HEK293 (cell line): ENCODE measurements at regions not wholly inside any gene's neighbourhood (a gene's known extent, or its start where the extent isn't known, plus 50 kb on each side); places are given as distances from the start of the nearest gene placed in this dataset.

Experiments
- CTCF ChIA-PET: fragments of 350-600 bp; formaldehyde crosslinking; extraction: SDS; loops from one replicate; lab custom pipeline; 2021; ENCODE audit warnings: antibody characterized with exemption; lab: Yijun Ruan, JAX
- POLR2A ChIA-PET: fragments of 300-600 bp; formaldehyde crosslinking; extraction: SDS; loops from one replicate; lab custom pipeline; 2020; ENCODE audit warnings: antibody characterized with exemption, inconsistent platforms; lab: Yijun Ruan, JAX
- H3K27ac ChIP-seq: fragments of 200-500 bp; sonication (Bioruptor generic); 2 replicates; pipeline ENCODE4 v1.5.1; 2014; ENCODE audit warnings: low read depth, low read length, control low read depth, inconsistent platforms; ENCODE audit errors: extremely low read depth
- H3K36me3 ChIP-seq, 2 experiments: fragments of 200-500 bp in 1 of 2; sonication (Bioruptor generic) in 1 of 2; 1 replicate in 1 of 2; 2 replicates in 1 of 2; pipeline ENCODE4 v1.5.1; 2014 to 2017; ENCODE audit warnings: inconsistent platforms in 2 of 2, low read length in 2 of 2; ENCODE audit not compliant: control insufficient read depth in 2 of 2, insufficient read depth in 1 of 2
- H3K4me1 ChIP-seq: fragments of 200-500 bp; sonication (Bioruptor generic); 2 replicates; pipeline ENCODE4 v1.5.1; 2014; ENCODE audit warnings: mild to moderate bottlenecking, low read length, inconsistent platforms; ENCODE audit not compliant: control insufficient read depth, insufficient read depth
- H3K4me3 ChIP-seq: 2 replicates; pipeline ENCODE4 v1.5.1; 2011; ENCODE audit warnings: low read depth, mild to moderate bottlenecking, control low read depth, low read length, moderate library complexity
- H3K9me3 ChIP-seq: fragments of 200-500 bp; sonication (Bioruptor generic); 2 replicates; pipeline ENCODE4 v1.5.1; 2014; ENCODE audit warnings: low read depth, low read length, inconsistent platforms; ENCODE audit not compliant: control insufficient read depth, insufficient read depth
- HOXD13 ChIP-seq: sonication (generic); formaldehyde crosslinking; IDR thresholded peaks from 2 replicates; pipeline ENCODE4 v1.8.0; 2022; ENCODE audit warnings: missing genetic modification reagents, borderline replicate concordance
- SP2 ChIP-seq: fragments of 450-650 bp; formaldehyde crosslinking; IDR thresholded peaks from 2 replicates; pipeline ENCODE4 v1.5.1; 2016; ENCODE audit warnings: missing biosample characterization, missing genetic modification characterization
- SP3 ChIP-seq: fragments of 450-650 bp; formaldehyde crosslinking; IDR thresholded peaks from 2 replicates; pipeline ENCODE4 v1.5.1; 2016; ENCODE audit warnings: missing biosample characterization, missing genetic modification characterization
- YY2 ChIP-seq: fragments of 450-650 bp; formaldehyde crosslinking; IDR thresholded peaks from 2 replicates; pipeline ENCODE4 v1.5.1; 2016; ENCODE audit warnings: missing biosample characterization, missing genetic modification characterization
- ZBTB8A ChIP-seq: fragments of 450-650 bp; formaldehyde crosslinking; IDR thresholded peaks from 2 replicates; pipeline ENCODE4 v1.5.1; 2016; ENCODE audit warnings: missing biosample characterization, missing genetic modification characterization
- ZIC2 ChIP-seq: fragments of 450-650 bp; formaldehyde crosslinking; IDR thresholded peaks from 2 replicates; pipeline ENCODE4 v1.5.1; 2016; ENCODE audit warnings: missing biosample characterization, missing genetic modification characterization
- ZNF24 ChIP-seq: fragments of 450-650 bp; formaldehyde crosslinking; IDR thresholded peaks from 2 replicates; pipeline ENCODE4 v1.5.1; 2016; ENCODE audit warnings: missing biosample characterization, missing genetic modification characterization
- ZNF292 ChIP-seq: fragments of 450-650 bp; formaldehyde crosslinking; IDR thresholded peaks from 2 replicates; pipeline ENCODE4 v1.5.1; 2016; ENCODE audit warnings: low read depth, missing biosample characterization, missing genetic modification characterization, borderline replicate concordance
- ZNF629 ChIP-seq: fragments of 450-650 bp; formaldehyde crosslinking; IDR thresholded peaks from 2 replicates; pipeline ENCODE4 v1.5.1; 2017; ENCODE audit warnings: missing biosample characterization, missing genetic modification characterization
- ZNF777 ChIP-seq: fragments of 450-650 bp; formaldehyde crosslinking; IDR thresholded peaks from 2 replicates; pipeline ENCODE4 v1.5.1; 2017; ENCODE audit warnings: missing biosample characterization, missing genetic modification characterization, borderline replicate concordance
- TF ChIP-seq, protein P1 (sequence below): sonication (generic); formaldehyde crosslinking; IDR thresholded peaks from 2 replicates; pipeline ENCODE4 v1.8.1; 2022; ENCODE audit warnings: mild to moderate bottlenecking, moderate library complexity, missing genetic modification reagents
- TF ChIP-seq, protein P2 (sequence below): fragments of 450-650 bp; formaldehyde crosslinking; IDR thresholded peaks from 2 replicates; pipeline ENCODE4 v1.5.1; 2016; ENCODE audit warnings: missing biosample characterization, missing genetic modification characterization, low read depth
- TF ChIP-seq, protein P3 (sequence below): fragments of 450-650 bp; formaldehyde crosslinking; IDR thresholded peaks from 2 replicates; pipeline ENCODE4 v1.5.1; 2016; ENCODE audit warnings: missing biosample characterization, missing genetic modification characterization, borderline replicate concordance
- TF ChIP-seq, protein P4 (sequence below): fragments of 450-650 bp; formaldehyde crosslinking; IDR thresholded peaks from 2 replicates; pipeline ENCODE4 v1.5.1; 2016; ENCODE audit warnings: missing biosample characterization, missing genetic modification characterization
- TF ChIP-seq, protein P5 (sequence below): fragments of 450-650 bp; formaldehyde crosslinking; IDR thresholded peaks from 2 replicates; pipeline ENCODE4 v1.5.1; 2016; ENCODE audit warnings: missing biosample characterization, missing genetic modification characterization
- TF ChIP-seq, protein P6 (sequence below): fragments of 450-650 bp; formaldehyde crosslinking; IDR thresholded peaks from 2 replicates; pipeline ENCODE4 v1.5.1; 2016; ENCODE audit warnings: missing biosample characterization, missing genetic modification characterization

DNA sequence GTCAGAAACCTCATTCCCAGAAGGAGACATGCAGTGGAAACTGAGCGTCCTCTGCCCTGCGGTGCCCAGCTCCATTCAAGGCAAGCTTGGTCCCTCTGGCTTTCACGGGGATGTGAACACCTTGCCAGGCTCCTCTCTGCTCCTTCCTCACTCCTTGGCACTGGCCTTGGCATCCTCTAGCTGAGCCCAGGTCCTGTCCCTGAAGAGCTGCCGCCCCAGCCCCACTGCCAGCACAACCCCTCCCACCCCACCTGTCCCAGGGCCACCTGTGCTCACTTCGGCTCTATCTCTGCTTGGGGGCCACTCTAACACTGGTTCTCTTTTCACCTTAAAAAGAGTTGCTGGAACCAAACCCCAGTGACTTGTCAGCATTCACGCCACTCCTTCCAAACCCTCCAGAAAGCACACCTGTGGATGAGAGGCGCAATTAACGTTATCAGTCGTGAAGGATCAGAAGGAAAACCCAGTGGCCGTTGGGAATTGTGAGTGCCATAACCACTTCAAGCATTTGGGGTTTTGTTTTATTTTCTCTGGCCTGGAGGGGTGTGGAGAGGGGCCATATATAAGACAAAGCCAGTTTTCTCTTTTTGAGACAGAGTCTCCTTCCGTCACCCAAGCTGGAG is 103.7 kb downstream of the AXIN2 start:
- TF ChIP-seq, protein P1, sequence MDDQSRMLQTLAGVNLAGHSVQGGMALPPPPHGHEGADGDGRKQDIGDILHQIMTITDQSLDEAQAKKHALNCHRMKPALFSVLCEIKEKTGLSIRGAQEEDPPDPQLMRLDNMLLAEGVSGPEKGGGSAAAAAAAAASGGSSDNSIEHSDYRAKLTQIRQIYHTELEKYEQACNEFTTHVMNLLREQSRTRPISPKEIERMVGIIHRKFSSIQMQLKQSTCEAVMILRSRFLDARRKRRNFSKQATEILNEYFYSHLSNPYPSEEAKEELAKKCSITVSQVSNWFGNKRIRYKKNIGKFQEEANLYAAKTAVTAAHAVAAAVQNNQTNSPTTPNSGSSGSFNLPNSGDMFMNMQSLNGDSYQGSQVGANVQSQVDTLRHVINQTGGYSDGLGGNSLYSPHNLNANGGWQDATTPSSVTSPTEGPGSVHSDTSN = no peak
- no peak for TF ChIP-seq SP3 (tag by site-specific recombination)
- TF ChIP-seq, protein P2, sequence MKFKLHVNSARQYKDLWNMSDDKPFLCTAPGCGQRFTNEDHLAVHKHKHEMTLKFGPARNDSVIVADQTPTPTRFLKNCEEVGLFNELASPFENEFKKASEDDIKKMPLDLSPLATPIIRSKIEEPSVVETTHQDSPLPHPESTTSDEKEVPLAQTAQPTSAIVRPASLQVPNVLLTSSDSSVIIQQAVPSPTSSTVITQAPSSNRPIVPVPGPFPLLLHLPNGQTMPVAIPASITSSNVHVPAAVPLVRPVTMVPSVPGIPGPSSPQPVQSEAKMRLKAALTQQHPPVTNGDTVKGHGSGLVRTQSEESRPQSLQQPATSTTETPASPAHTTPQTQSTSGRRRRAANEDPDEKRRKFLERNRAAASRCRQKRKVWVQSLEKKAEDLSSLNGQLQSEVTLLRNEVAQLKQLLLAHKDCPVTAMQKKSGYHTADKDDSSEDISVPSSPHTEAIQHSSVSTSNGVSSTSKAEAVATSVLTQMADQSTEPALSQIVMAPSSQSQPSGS = no peak
- TF ChIP-seq, protein P3, sequence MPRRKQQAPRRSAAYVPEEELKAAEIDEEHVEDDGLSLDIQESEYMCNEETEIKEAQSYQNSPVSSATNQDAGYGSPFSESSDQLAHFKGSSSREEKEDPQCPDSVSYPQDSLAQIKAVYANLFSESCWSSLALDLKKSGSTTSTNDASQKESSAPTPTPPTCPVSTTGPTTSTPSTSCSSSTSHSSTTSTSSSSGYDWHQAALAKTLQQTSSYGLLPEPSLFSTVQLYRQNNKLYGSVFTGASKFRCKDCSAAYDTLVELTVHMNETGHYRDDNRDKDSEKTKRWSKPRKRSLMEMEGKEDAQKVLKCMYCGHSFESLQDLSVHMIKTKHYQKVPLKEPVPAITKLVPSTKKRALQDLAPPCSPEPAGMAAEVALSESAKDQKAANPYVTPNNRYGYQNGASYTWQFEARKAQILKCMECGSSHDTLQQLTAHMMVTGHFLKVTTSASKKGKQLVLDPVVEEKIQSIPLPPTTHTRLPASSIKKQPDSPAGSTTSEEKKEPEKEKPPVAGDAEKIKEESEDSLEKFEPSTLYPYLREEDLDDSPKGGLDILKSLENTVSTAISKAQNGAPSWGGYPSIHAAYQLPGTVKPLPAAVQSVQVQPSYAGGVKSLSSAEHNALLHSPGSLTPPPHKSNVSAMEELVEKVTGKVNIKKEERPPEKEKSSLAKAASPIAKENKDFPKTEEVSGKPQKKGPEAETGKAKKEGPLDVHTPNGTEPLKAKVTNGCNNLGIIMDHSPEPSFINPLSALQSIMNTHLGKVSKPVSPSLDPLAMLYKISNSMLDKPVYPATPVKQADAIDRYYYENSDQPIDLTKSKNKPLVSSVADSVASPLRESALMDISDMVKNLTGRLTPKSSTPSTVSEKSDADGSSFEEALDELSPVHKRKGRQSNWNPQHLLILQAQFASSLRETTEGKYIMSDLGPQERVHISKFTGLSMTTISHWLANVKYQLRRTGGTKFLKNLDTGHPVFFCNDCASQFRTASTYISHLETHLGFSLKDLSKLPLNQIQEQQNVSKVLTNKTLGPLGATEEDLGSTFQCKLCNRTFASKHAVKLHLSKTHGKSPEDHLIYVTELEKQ = no peak
- TF ChIP-seq ZBTB8A (tag by site-specific recombination) = no peak
- TF ChIP-seq ZNF777 (tag by site-specific recombination) = no peak
- TF ChIP-seq SP2 (tag by site-specific recombination) = no peak
- TF ChIP-seq, protein P4, sequence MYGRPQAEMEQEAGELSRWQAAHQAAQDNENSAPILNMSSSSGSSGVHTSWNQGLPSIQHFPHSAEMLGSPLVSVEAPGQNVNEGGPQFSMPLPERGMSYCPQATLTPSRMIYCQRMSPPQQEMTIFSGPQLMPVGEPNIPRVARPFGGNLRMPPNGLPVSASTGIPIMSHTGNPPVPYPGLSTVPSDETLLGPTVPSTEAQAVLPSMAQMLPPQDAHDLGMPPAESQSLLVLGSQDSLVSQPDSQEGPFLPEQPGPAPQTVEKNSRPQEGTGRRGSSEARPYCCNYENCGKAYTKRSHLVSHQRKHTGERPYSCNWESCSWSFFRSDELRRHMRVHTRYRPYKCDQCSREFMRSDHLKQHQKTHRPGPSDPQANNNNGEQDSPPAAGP (tag by site-specific recombination) = no peak
- TF ChIP-seq ZNF292 (tag by site-specific recombination) = no peak
- no peak for TF ChIP-seq ZIC2 (tag by site-specific recombination)
- H3K9me3 ChIP-seq = no peaks in the 10 kb centered on the region
- no peak overlapping the region for H3K27ac ChIP-seq
- no peak overlapping the region for H3K4me3 ChIP-seq
- no peaks in the 10 kb centered on the region for H3K36me3 ChIP-seq
- H3K4me1 ChIP-seq = no peaks in the 10 kb centered on the region
- ChIA-PET POLR2A (no interaction called here), CTCF (no interaction called here)

DNA sequence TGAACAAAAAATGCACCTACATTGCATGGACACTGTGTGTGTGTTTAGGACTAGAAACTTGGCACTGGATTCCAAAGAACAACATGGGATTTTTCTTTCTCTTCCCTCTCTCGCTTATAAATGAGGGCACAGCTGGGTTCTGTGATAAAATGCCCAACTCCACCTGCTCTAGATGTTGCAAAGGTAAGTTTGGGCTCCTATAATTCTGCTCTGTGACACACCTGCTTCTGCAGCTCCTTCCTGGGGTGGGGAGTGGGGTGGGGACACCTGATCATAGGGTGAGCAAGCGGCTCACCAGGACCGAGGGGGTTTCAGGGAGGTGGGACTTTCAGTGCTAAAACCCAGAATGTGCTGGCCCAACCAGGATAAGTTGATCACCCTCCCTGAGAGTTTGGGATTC is 104.3 kb downstream of the AXIN2 start:
- Histone ChIP-seq H3K4me3 (no peak overlapping the region), H3K9me3 (no peaks in the 10 kb centered on the region), H3K4me1 (no peaks in the 10 kb centered on the region), H3K27ac (no peak overlapping the region), H3K36me3 (no peaks in the 10 kb centered on the region)
- ChIA-PET POLR2A (no interaction called here), CTCF (interaction anchor here (1.1 kb wide), 1 partner anchor 99 kb away, joined by 4 read pairs; no protein-coding TSS in a partner anchor)
- no peak for TF ChIP-seq ZNF24 (tag by site-specific recombination)
- TF ChIP-seq YY2 (tag by site-specific recombination) = no peak
- TF ChIP-seq, protein P5, sequence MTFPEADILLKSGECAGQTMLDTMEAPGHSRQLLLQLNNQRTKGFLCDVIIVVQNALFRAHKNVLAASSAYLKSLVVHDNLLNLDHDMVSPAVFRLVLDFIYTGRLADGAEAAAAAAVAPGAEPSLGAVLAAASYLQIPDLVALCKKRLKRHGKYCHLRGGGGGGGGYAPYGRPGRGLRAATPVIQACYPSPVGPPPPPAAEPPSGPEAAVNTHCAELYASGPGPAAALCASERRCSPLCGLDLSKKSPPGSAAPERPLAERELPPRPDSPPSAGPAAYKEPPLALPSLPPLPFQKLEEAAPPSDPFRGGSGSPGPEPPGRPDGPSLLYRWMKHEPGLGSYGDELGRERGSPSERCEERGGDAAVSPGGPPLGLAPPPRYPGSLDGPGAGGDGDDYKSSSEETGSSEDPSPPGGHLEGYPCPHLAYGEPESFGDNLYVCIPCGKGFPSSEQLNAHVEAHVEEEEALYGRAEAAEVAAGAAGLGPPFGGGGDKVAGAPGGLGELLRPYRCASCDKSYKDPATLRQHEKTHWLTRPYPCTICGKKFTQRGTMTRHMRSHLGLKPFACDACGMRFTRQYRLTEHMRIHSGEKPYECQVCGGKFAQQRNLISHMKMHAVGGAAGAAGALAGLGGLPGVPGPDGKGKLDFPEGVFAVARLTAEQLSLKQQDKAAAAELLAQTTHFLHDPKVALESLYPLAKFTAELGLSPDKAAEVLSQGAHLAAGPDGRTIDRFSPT (tag by site-specific recombination) = no peak
- no peak for TF ChIP-seq HOXD13 (CRISPR knock-in tag)
- TF ChIP-seq, protein P6, sequence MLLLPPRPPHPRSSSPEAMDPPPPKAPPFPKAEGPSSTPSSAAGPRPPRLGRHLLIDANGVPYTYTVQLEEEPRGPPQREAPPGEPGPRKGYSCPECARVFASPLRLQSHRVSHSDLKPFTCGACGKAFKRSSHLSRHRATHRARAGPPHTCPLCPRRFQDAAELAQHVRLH (tag by site-specific recombination) = no peak
- TF ChIP-seq ZNF629 (tag by site-specific recombination) = no peak
